ENCODE measurements at regions not wholly inside any gene's neighbourhood (a gene's known extent, or its start where the extent isn't known, plus 50 kb on each side); places are given as distances from the start of the nearest gene placed in this dataset.

- Histone ChIP-seq H3K36me3 (ENCODE audit: control insufficient read depth in 2 of 3, insufficient read depth in 3 of 3, low read length in 3 of 3) (no peaks in the 10 kb centered on the region), H3K27me3 (ENCODE audit: control insufficient read depth, insufficient read depth, low read length) (no peaks in the 10 kb centered on the region), H3K4me3 (ENCODE audit: low read length in 3 of 3) (no peak overlapping the region), H3K4me1 (ENCODE audit: control insufficient read depth in 2 of 3, insufficient read depth in 2 of 3, low read depth in 1 of 3, low read length in 3 of 3) (no peaks in the 10 kb centered on the region), H3K9me3 (ENCODE audit: control insufficient read depth in 2 of 3, insufficient read depth in 1 of 3, low read length in 3 of 3) (no peaks in the 10 kb centered on the region), H3K27ac (ENCODE audit: low read depth in 2 of 2, low read length in 2 of 2) (no peak overlapping the region), H3K9ac (ENCODE audit: low read length in 3 of 3) (no peak overlapping the region)
- no peak for DNase-seq
- TF ChIP-seq CTCF (IDR thresholded peaks at IDR 0.05; ENCODE audit: borderline replicate concordance, extremely low read depth, insufficient read depth), result no peak
- intact Hi-C loops (cut with DNase I), result no loop called here
- no peak for FAIRE-seq
Measured at GRCh38 chr1:102757363-102757762, 351.0 kb downstream of the COL11A1 start.

GRCh38 chr1:102751111-102751510, 357.2 kb downstream of the COL11A1 start:
- FAIRE-seq, result no peak
- Histone ChIP-seq H3K4me1 (ENCODE audit: control insufficient read depth in 2 of 3, insufficient read depth in 2 of 3, low read depth in 1 of 3, low read length in 3 of 3) (no peaks in the 10 kb centered on the region), H3K27me3 (ENCODE audit: control insufficient read depth, insufficient read depth, low read length) (no peaks in the 10 kb centered on the region), H3K27ac (ENCODE audit: low read depth in 2 of 2, low read length in 2 of 2) (no peak overlapping the region), H3K36me3 (ENCODE audit: control insufficient read depth in 2 of 3, insufficient read depth in 3 of 3, low read length in 3 of 3) (no peaks in the 10 kb centered on the region), H3K4me3 (ENCODE audit: low read length in 3 of 3) (no peak overlapping the region), H3K9ac (ENCODE audit: low read length in 3 of 3) (no peak overlapping the region), H3K9me3 (ENCODE audit: control insufficient read depth in 2 of 3, insufficient read depth in 1 of 3, low read length in 3 of 3) (no peaks in the 10 kb centered on the region)
- DNase-seq, result no peak
- no peak for TF ChIP-seq CTCF (IDR thresholded peaks at IDR 0.05; ENCODE audit: borderline replicate concordance, extremely low read depth, insufficient read depth)
- intact Hi-C loops (cut with DNase I), result no loop called here

GRCh38 chr1:102742426-102742825, 365.9 kb downstream of the COL11A1 start:
- no peak for TF ChIP-seq CTCF (IDR thresholded peaks at IDR 0.05; ENCODE audit: borderline replicate concordance, extremely low read depth, insufficient read depth)
- H3K9ac ChIP-seq (ENCODE audit: low read length in 3 of 3), result no peak overlapping the region
- H3K9me3 ChIP-seq (ENCODE audit: control insufficient read depth in 2 of 3, insufficient read depth in 1 of 3, low read length in 3 of 3), result no peaks in the 10 kb centered on the region
- intact Hi-C loops (cut with DNase I), result no loop called here
- H3K4me3 ChIP-seq (ENCODE audit: low read length in 3 of 3), result no peak overlapping the region
- H3K27me3 ChIP-seq (ENCODE audit: control insufficient read depth, insufficient read depth, low read length), result no peaks in the 10 kb centered on the region
- H3K27ac ChIP-seq (ENCODE audit: low read depth in 2 of 2, low read length in 2 of 2), result no peak overlapping the region
- no peaks in the 10 kb centered on the region for H3K36me3 ChIP-seq (ENCODE audit: control insufficient read depth in 2 of 3, insufficient read depth in 3 of 3, low read length in 3 of 3)
- no peak for FAIRE-seq
- DNase-seq, result no peak
- H3K4me1 ChIP-seq (ENCODE audit: control insufficient read depth in 2 of 3, insufficient read depth in 2 of 3, low read depth in 1 of 3, low read length in 3 of 3), result no peaks in the 10 kb centered on the region

- Histone ChIP-seq H3K4me3 (ENCODE audit: low read length in 3 of 3) (no peak overlapping the region), H3K4me1 (ENCODE audit: control insufficient read depth in 2 of 3, insufficient read depth in 2 of 3, low read depth in 1 of 3, low read length in 3 of 3) (no peaks in the 10 kb centered on the region), H3K36me3 (ENCODE audit: control insufficient read depth in 2 of 3, insufficient read depth in 3 of 3, low read length in 3 of 3) (no peaks in the 10 kb centered on the region), H3K9me3 (ENCODE audit: control insufficient read depth in 2 of 3, insufficient read depth in 1 of 3, low read length in 3 of 3) (no peaks in the 10 kb centered on the region), H3K9ac (ENCODE audit: low read length in 3 of 3) (no peak overlapping the region), H3K27me3 (ENCODE audit: control insufficient read depth, insufficient read depth, low read length) (no peaks in the 10 kb centered on the region), H3K27ac (ENCODE audit: low read depth in 2 of 2, low read length in 2 of 2) (no peak overlapping the region)
- no peak for DNase-seq
- no peak for TF ChIP-seq CTCF (IDR thresholded peaks at IDR 0.05; ENCODE audit: borderline replicate concordance, extremely low read depth, insufficient read depth)
- FAIRE-seq, result no peak
- intact Hi-C loops (cut with DNase I), result no loop called here
Measured at GRCh38 chr1:102733491-102734236, 374.7 kb downstream of the COL11A1 start.
